NCI-H1694 treated with DMSO at 0.1 percent for 48 hours (cell line): ENCODE measurements at regions not wholly inside any gene's neighbourhood (a gene's known extent, or its start where the extent isn't known, plus 50 kb on each side); places are given as distances from the start of the nearest gene placed in this dataset.

Source experiments
- DNase-seq: peaks from one replicate; lab custom pipeline; 2025; lab: John Stamatoyannopoulos, UW

GRCh38 chr3:177742273-177742672, 545.0 kb upstream of the TBL1XR1 start:
- DNase-seq = no peak

GRCh38 chr3:177743173-177743890, 546.0 kb upstream of the TBL1XR1 start:
- DNase-seq = no peak

GRCh38 chr3:177744873-177745606, 547.8 kb upstream of the TBL1XR1 start:
- DNase-seq = no peak

- DNase-seq = no peak
Observed at GRCh38 chr3:177745607-177746005, 548.3 kb upstream of the TBL1XR1 start.

GRCh38 chr3:177746337-177746933, 549.2 kb upstream of the TBL1XR1 start:
- DNase-seq = no peak

GRCh38 chr3:177749836-177750235, 552.6 kb upstream of the TBL1XR1 start:
- no peak for DNase-seq

- no peak for DNase-seq
Observed at GRCh38 chr3:177750436-177750835, 553.2 kb upstream of the TBL1XR1 start.

- no peak for DNase-seq
Observed at GRCh38 chr3:177751770-177752169, 554.5 kb upstream of the TBL1XR1 start.

GRCh38 chr3:177752831-177753230, 555.5 kb upstream of the TBL1XR1 start:
- no peak for DNase-seq

- DNase-seq = no peak
Observed at GRCh38 chr3:177753451-177754155, 556.3 kb upstream of the TBL1XR1 start.

- DNase-seq = no peak
Observed at GRCh38 chr3:177754508-177754921, 557.2 kb upstream of the TBL1XR1 start.

GRCh38 chr3:177758126-177758525, 560.8 kb upstream of the TBL1XR1 start:
- no peak for DNase-seq

- DNase-seq = no peak
Observed at GRCh38 chr3:177760803-177761202, 563.5 kb upstream of the TBL1XR1 start.

- DNase-seq = no peak
Observed at GRCh38 chr3:177764377-177764912, 567.2 kb upstream of the TBL1XR1 start.

GRCh38 chr3:177764933-177765332, 567.7 kb upstream of the TBL1XR1 start:
- DNase-seq = no peak

- no peak for DNase-seq
Observed at GRCh38 chr3:177770383-177771230, 573.3 kb upstream of the TBL1XR1 start.

GRCh38 chr3:177771780-177772179, 574.5 kb upstream of the TBL1XR1 start:
- no peak for DNase-seq

GRCh38 chr3:177772908-177773557, 575.8 kb upstream of the TBL1XR1 start:
- DNase-seq = no peak

GRCh38 chr3:177773717-177774116, 576.4 kb upstream of the TBL1XR1 start:
- no peak for DNase-seq

- DNase-seq = no peak
Observed at GRCh38 chr3:177776661-177777101, 579.4 kb upstream of the TBL1XR1 start.

GRCh38 chr3:177777699-177778098, 580.4 kb upstream of the TBL1XR1 start:
- DNase-seq = peak; percentile 34
